ENCODE measurements at regions not wholly inside any gene's neighbourhood (a gene's known extent, or its start where the extent isn't known, plus 50 kb on each side); places are given as distances from the start of the nearest gene placed in this dataset.

DNA sequence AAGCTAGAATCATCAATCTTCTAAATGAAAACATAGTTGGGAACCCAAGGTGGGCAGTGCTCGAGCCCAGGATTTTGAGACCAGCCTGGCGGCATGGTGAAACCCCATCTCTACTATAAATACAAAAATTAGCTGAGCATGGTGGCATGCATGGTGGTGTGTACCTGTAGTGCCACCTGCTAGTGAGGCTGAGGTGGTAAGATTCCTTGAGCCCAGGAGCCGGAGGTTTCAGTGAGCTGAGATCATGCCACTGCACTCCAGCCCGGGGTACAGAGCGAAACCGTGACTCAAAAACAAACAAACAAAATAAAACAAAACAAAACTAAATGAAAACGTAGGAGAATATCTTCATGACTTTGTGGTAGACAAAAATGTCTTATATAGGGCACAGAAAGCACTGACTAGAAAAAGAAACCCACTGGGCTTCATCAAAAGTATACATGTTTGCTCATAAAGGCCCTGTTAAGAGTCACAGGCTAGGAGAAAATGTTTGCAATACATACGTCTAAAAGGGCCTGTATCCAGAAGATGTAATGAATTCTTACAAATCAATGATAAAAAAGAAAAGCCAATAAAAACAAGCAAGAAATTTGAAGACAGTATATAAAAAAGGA is 353.6 kb downstream of the FGF9 start:
- no peak overlapping the region for H3K4me3 ChIP-seq (ENCODE audit: low read length)
- DNase-seq (ENCODE audit: low read depth, low spot score), result no peak

DNA sequence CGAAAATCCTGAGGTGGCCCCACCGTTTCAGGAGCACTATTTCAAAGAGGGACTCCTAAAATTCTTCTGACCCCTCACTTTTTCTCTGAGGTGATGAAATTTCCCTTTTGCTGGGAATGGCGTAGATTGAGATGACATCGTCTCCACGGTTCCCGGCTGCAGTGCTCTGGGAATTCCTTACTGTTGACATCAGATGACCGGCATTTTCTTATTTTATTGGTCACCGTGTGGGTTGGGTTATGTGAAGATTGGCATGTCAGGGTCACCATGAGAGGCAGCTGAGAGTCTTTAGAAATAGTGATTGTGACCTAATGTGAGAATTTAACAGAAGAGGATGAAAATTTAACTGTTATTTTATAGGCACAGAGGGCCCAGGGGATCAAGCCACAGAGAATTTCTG is 356.7 kb downstream of the FGF9 start:
- H3K4me3 ChIP-seq (ENCODE audit: low read length), result no peak overlapping the region
- no peak for DNase-seq (ENCODE audit: low read depth, low spot score)

DNA sequence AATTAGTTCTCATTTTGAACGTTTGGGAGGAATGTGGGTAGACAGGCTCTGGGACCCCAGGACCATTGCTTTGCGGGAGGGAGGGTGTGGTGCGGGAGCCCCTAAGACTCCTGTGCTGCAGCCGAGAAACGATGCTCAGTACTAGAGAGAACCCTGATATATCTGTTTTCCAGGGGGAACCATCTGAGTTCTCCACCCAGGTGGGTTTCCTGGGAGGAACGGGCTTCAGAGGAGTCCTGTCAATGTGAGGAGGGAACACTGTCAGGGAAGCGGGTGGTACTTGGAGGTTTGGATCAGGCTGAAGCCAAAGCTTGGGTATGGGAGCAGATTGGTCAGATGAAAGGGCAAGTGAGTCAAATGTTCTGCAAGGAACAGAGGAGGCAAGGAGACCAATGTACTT is 358.0 kb downstream of the FGF9 start:
- no peak for DNase-seq (ENCODE audit: low read depth, low spot score)

DNA sequence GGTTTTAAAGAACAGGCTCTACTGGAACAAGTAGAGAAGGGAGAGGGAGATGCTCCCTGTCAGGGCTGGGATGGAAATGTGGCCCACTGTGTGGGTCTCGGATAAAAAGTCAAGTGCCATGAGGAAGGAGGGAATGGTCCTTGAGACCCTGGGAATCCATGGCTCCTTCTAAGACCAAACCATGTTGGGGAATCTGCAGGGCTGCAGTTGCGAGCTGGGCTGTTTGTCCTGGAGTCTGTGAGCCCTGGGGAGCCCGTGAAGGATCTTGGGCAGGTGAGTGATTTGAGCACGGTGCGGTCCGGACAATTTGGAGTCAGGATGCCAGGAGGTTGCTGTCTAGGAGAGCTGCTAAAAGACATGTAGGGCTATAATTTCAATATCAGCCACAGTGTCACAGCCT is 359.4 kb downstream of the FGF9 start:
- H3K4me3 ChIP-seq (ENCODE audit: low read length), result no peak overlapping the region
- no peak for DNase-seq (ENCODE audit: low read depth, low spot score)

More for the DNA sequence above, 358.0 kb downstream of the FGF9 start:
- no peak overlapping the region for H3K4me3 ChIP-seq (ENCODE audit: low read length)

DNA sequence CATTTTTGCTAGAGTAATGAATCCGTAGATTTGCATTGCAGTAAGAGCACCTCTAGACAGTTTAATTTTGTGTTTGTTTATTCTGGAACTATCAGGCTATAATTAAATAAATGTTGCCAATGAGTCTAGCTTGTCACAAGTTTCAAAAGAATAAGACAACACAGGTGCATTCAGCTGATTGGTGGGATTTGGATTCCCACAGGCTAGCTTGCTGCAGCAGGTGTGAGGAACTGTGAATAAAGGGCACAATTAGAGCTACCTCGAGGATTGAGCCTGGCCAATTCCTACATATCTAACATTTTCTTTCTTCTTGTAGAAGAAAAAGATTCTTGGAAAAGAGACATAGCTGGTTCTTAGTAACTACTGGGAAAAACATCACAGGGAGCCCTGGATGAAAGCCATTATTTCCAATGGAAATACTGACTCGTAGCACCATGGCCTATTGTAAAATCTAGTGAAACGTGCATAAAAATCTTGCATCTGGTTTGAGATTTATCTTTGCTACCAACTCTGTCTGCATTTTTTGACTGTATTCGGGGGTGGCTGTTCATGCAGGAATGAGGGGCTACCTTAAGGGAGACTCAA is 360.9 kb downstream of the FGF9 start:
- H3K4me3 ChIP-seq (ENCODE audit: low read length), result no peak overlapping the region
- no peak for DNase-seq (ENCODE audit: low read depth, low spot score)

DNA sequence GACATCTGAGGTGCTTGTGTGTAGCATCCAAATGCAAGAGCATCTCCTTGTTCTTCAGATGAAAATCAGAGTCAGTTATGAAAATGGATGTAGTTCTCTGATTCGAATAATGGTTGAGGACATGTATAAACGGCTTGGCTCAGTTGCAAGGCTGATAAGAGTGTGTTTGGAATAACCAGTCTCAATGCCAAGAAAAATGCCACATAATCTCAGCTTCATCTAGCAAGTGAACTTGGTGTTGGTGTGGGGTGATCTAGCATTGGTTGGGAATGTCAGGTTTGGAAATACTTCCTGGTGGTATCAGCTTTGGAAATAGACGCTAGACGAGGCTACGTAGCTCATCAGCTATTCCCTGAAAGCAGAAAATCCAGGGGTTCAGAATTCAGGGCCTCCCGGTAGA is 362.0 kb downstream of the FGF9 start:
- no peak overlapping the region for H3K4me3 ChIP-seq (ENCODE audit: low read length)
- DNase-seq (ENCODE audit: low read depth, low spot score), result no peak

DNA sequence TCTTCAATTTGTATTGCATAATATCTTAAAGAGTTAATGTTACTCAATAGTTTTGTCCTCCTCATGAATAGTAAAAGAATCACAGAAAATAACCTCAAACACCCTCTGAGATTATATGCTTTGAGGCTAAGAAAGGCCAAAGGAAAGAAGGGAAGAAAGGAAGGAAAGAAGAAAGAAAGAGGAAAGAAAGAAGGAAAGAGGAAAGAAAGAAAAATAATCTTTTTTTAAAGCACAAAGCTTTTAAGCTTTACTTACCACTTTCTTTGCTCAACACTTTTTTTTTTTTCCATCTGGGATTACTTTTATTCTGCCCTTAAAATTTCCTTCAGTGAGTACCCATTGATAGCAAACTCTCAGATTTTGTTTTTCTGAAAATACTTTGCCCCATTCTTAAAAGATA is 369.1 kb downstream of the FGF9 start:
- H3K4me3 ChIP-seq (ENCODE audit: low read length), result no peak overlapping the region
- no peak for DNase-seq (ENCODE audit: low read depth, low spot score)

DNA sequence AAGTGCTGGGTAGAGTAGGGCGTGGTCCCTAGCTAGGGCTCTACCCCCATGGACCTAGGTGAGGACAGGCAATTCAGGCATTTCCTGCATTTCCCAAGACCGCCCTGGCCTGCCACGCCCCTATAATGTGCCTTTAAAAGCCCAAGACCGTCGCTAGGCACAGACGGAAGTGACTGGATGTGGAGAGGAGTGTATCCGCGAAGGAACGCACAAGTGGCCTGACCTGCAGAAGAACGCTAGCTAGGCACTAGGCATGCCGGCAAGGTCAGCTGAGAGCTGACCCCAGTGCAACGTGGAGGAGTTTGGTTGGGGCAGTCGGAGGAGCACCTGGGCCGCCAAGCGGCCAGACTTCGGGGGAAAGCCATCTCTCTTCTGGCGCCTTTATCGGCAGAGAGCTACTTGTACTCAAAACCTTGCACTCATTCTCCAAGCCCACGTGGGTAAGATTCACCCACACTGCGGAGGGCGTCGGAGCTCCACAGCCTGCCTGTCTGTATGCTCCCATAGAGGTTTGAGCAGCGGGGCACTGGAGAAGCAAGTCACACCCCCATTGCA is 370.0 kb downstream of the FGF9 start:
- H3K4me3 ChIP-seq (ENCODE audit: low read length), result no peak overlapping the region
- no peak for DNase-seq (ENCODE audit: low read depth, low spot score)

DNA sequence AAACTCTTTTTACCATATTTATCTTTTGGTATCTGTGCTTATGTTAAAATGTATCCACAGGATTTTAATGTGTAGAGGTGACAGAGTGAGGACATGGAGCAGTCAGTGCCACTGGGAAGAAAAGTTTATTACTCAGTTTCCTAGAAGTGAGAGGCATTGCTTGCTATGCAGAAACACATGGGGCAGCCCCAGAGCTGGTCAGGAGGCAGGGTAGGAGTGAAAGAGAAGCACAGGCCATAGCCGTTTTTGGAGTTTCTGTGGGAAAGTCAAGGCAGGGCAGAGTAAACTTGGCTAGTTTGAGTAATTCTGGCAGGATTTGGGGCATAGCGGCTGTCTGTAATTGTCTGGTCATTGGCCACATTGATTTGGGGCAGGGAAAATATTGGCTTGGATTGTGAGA is 370.9 kb downstream of the FGF9 start:
- H3K4me3 ChIP-seq (ENCODE audit: low read length), result no peak overlapping the region
- DNase-seq (ENCODE audit: low read depth, low spot score), result no peak

DNA sequence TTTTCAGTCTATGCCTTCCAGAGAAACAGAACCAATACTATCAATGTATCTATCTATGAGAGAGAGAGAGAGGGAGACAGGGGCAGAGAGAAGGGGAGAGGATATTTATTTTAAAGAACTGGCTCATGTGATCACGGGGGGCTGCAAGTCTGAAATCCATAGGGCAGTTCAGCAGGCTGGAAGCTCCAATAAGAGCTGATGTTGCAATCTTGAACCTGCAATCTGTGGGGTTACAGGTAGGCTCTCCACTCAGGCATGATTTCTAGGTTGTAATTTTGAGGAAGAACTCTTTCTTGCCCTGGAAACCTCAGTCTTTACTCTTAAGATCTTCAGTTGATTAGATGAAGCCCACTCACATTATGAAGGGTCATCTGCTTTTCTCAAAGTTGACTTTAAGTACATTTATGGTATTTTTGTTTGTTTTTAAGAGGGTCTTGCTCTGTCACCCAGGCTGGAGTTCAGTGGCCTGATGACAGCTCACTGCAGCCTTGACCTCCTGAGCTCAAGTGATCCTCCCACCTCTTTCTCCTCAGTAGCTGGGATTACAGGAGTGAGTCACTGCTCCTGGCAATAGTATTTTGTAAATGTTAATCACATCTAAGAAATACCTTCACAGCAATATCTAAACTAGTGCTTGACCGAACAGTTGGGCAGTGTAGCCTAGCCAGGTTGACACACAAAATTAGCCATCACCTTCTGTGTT is 376.4 kb downstream of the FGF9 start:
- no peak for DNase-seq (ENCODE audit: low read depth, low spot score)
- no peak overlapping the region for H3K4me3 ChIP-seq (ENCODE audit: low read length)

DNA sequence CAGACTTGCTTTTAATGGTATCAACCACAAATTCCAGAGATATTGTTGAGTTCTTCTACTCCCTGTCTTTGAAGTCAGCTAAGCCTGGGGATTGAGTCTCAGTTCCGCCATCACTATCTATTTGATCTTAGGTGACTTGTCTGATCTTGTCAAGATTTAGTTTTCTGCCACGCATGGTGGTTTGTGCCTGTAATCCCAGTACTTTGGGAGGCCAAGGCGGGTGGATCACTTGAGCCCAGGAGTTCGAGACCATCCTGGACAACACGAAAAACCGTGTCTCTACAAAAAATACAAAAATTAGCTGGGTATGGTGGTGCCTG is 376.9 kb downstream of the FGF9 start:
- no peak for DNase-seq (ENCODE audit: low read depth, low spot score)

DNA sequence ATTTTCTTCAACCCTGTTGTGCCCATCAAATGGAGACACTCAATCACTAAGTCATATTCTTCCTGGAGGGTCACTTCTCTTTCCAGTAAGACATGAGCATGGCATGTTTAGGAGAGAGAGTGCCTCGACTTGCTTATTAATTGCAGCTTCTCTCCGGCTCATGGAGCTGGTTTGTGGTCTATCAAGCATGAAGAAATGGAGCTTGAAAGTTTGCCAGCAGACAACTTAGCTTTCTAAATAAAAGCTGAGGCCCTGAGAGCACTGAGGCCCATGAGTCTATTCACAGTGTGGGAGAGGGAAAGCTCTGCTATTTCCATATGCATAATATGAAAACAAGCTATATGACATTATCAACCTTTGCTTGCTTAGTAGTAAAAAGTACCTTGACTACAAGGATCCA is 378.5 kb downstream of the FGF9 start:
- H3K4me3 ChIP-seq (ENCODE audit: low read length), result no peak overlapping the region
- no peak for DNase-seq (ENCODE audit: low read depth, low spot score)

More for the DNA sequence above, 376.9 kb downstream of the FGF9 start:
- no peak overlapping the region for H3K4me3 ChIP-seq (ENCODE audit: low read length)

DNA sequence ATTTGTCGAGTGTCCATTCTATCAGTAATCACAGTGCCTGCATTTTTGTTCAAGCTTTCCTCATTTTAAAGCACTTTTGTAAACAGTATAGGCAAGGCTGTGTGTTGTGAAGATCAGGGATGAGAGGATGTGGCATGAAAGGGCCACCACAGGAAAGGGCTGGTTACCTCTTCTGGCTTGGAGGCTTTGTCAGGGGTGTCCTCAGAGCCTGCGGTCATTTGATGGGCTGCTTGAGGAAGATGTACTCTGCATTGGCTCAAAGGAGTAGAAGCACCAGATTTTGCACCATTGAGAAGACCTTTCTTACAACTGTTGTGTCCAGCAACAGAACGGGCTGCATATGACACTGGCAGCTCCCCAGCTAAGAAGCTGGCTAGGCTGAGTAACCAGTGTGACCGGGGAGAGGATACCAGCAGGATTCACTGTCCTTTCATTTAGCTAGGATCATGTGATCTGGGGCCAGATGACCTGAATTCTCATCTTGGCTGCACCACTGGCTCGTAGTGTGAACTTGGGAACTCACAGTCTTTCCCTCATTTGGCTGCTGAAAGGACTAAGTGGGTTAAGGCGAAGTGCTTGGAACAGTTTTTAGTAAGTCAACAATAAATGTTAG is 380.2 kb downstream of the FGF9 start:
- H3K4me3 ChIP-seq (ENCODE audit: low read length), result no peak overlapping the region
- no peak for DNase-seq (ENCODE audit: low read depth, low spot score)

DNA sequence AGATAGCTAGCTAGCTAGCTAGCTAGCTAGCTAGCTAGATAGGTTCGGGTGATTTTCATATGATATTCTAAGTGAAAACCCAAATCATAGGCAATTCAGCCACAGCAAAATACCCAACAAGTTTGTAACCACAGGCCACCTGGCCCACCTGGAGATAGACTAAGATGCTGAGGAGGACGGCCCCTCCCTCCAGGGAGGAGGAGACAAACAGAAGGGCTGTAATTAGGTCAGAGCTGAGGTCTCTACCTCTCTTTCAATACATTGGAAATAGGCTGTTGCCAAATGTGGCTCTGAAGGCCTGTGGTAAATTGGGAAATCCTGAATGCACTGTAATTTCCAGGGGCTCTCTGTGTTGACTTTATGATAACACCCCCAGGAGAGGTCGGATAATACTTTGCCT is 382.2 kb downstream of the FGF9 start:
- no peak overlapping the region for H3K4me3 ChIP-seq (ENCODE audit: low read length)
- DNase-seq (ENCODE audit: low read depth, low spot score), result no peak

DNA sequence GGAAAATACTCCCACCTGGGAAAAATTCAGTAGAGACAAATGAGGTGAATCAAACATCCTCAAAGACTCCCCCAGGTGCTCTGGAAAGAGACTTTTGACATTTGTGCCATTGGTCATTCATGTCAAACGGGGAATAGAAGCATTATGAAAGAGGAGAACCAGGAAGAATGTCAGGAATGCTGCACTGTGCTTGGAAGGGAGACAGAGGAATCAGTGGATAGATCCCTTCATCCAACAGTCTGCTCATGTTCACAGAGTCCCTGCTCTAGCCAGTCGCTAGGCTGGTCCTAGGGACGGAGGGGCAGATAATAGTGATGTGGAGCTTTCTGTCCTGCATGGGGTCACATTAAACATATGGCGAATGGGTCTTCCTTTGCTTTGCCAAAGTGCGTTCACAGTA is 384.4 kb downstream of the FGF9 start:
- no peak overlapping the region for H3K4me3 ChIP-seq (ENCODE audit: low read length)
- no peak for DNase-seq (ENCODE audit: low read depth, low spot score)

DNA sequence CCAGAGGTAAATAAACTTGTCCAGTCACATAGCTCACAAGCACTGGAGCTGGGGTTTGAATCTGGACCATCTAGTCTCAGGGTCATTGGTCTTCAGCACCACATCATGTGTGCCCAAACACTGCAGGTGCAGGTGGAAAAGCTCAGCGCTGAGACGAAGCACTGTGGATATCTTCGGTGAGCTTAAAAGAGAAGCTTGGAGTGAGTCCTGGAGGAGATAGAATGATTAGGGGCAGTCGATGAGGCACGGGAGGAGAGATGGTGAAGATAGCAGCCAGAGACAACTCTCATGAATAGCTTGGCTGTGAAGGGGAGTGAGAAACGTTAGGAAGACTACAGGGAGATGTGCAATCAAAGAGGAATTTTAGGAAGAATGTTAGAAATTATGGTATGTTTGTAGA is 389.3 kb downstream of the FGF9 start:
- H3K4me3 ChIP-seq (ENCODE audit: low read length), result no peak overlapping the region
- DNase-seq (ENCODE audit: low read depth, low spot score), result no peak

DNA sequence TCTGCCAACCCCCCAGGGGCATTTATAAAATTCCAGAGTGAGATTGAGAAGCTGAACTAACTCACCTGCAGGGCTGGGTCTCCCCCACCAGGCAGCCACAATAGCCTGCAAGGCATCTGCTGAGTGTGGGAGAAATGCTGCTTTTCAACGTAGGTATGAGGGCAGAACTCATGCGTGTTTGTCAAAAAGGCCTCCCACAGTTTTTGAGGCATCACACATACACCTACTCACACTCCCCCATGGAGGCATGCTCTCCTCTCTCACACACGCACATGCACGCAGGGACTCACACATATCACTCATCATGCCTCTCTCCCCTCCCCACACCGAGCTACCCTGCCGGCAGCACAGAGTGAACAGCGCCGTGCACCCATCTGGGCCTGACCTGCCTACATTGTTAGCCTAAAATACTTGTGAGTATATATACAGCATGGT is 390.5 kb downstream of the FGF9 start:
- no peak for DNase-seq (ENCODE audit: low read depth, low spot score)
- no peak overlapping the region for H3K4me3 ChIP-seq (ENCODE audit: low read length)

DNA sequence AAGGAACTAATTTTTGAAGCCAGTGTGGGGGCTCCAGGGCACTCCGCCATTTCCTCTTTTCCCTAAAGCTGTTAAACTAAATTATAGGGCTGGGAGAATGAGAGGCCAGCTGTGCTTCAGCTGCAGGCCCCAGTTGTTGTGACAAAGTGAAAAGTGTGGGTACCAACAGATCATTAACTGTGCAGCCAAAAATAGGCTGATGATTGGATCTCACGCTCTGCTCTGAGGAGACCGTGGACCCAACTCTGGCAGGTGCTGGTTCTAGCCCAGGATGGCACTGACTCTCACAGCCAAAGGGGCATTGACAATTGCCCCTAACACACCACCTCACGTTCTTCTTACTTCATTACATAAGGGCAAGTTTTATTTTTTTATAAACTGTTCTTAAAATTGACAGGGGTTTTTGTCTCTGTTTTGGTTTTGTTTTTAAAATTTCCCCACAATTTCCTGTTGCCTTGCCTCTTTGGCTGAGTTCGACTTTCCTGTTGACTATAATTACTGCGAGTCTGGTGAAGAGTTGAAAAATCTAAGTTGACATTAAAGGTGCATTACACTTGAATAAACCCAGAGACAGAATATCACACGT is 391.0 kb downstream of the FGF9 start:
- no peak overlapping the region for H3K4me3 ChIP-seq (ENCODE audit: low read length)
- DNase-seq (ENCODE audit: low read depth, low spot score), result peak; percentile 28

DNA sequence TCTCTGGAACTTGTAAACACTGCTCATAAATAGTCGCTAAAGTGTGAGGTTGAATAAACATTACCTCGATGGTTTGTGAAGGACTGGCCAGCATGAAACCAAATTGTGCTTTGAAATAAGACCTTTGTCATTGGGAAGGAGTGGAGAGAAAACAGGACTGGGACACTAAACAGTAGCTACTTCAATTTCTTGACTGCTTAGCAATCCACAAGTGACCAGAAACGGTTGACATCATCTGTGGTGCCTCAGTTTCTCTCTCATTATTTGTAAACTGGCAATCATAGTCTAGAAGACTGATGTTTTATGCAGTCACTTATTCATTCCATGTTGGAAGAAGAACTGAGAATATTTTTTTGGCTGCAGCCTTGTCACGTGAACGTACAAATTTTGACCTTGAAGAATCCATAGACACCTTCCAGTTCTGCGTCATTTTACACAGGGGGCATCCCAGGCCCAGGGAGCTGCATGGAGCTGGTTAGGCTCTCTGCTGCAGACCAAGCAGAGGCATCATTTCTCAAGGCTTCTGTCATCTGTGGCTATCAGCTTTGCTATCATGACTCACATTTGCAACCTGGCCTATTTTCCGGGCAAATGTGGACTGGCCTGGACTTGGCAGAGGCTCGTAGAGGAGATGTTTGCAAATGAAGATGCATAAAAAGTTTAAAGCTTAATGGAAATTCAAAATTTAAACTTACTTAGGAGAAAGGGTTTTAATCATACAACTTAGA is 391.8 kb downstream of the FGF9 start:
- no peak for DNase-seq (ENCODE audit: low read depth, low spot score)

More for the DNA sequence above, 391.8 kb downstream of the FGF9 start:
- no peak overlapping the region for H3K4me3 ChIP-seq (ENCODE audit: low read length)

Measured in Jurkat, Clone E6-1 (cell line).